Testis (tissue), 2 donors: ENCODE measurements at regions not wholly inside any gene's neighbourhood (a gene's known extent, or its start where the extent isn't known, plus 50 kb on each side); places are given as distances from the start of the nearest gene placed in this dataset.

Source experiments
- POLR2A ChIP-seq: fragments of 450-650 bp; IDR thresholded peaks from one replicate; pipeline ENCODE4 v1.6.1; 2017; ENCODE audit warnings: antibody characterized with exemption, mild to moderate bottlenecking, moderate library complexity
- TF ChIP-seq, protein P1 (sequence below), 3 experiments: fragments of 450-650 bp in 2 of 3; fragments of 200-600 bp in 1 of 3; sonication (generic) in 1 of 3; IDR thresholded peaks; one replicate each; pipeline ENCODE4 v1.5.1; 2016 to 2019; ENCODE audit warnings: antibody characterized with exemption in 3 of 3, mild to moderate bottlenecking in 2 of 3, moderate library complexity in 1 of 3

- TF ChIP-seq, protein P1, sequence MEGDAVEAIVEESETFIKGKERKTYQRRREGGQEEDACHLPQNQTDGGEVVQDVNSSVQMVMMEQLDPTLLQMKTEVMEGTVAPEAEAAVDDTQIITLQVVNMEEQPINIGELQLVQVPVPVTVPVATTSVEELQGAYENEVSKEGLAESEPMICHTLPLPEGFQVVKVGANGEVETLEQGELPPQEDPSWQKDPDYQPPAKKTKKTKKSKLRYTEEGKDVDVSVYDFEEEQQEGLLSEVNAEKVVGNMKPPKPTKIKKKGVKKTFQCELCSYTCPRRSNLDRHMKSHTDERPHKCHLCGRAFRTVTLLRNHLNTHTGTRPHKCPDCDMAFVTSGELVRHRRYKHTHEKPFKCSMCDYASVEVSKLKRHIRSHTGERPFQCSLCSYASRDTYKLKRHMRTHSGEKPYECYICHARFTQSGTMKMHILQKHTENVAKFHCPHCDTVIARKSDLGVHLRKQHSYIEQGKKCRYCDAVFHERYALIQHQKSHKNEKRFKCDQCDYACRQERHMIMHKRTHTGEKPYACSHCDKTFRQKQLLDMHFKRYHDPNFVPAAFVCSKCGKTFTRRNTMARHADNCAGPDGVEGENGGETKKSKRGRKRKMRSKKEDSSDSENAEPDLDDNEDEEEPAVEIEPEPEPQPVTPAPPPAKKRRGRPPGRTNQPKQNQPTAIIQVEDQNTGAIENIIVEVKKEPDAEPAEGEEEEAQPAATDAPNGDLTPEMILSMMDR (IDR thresholded peaks at IDR 0.05) = no peak
- TF ChIP-seq POLR2A = no peak
These were observed 568.7 kb downstream of the METTL4 start for GRCh38 chr18:2002604-2003003.
